Neuronal stem cell (in vitro differentiated cells): ENCODE measurements at regions not wholly inside any gene's neighbourhood (a gene's known extent, or its start where the extent isn't known, plus 50 kb on each side); places are given as distances from the start of the nearest gene placed in this dataset.

Experiments used
- DNase-seq: peaks from one replicate; pipeline ENCODE4 v3.0.0-alpha.2; 2013; ENCODE audit warnings: low spot score
- H2AFZ ChIP-seq: one replicate; pipeline ENCODE4 v1.6.1; 2013; ENCODE audit warnings: mild to moderate bottlenecking, low read length, inconsistent platforms
- H2AK5ac ChIP-seq: 2 replicates; pipeline ENCODE4 v1.6.1; 2013; ENCODE audit warnings: low read depth, mild to moderate bottlenecking, inconsistent platforms, low read length, moderate library complexity, mixed read lengths
- H2BK120ac ChIP-seq: 2 replicates; pipeline ENCODE4 v1.6.1; 2013; ENCODE audit warnings: low read depth, mild to moderate bottlenecking, inconsistent platforms, low read length, moderate library complexity, mixed read lengths
- H2BK12ac ChIP-seq: one replicate; pipeline ENCODE4 v1.6.1; 2013; ENCODE audit warnings: low read length, inconsistent platforms
- H2BK15ac ChIP-seq: 2 replicates; pipeline ENCODE4 v1.6.1; 2013; ENCODE audit warnings: mild to moderate bottlenecking, low read length, inconsistent platforms, mixed read lengths
- H2BK5ac ChIP-seq: one replicate; pipeline ENCODE4 v1.6.1; 2013; ENCODE audit warnings: inconsistent platforms, mild to moderate bottlenecking, low read length, moderate library complexity
- H3K14ac ChIP-seq: one replicate; pipeline ENCODE4 v1.6.1; 2013; ENCODE audit warnings: low read length, inconsistent platforms
- H3K18ac ChIP-seq: 2 replicates; pipeline ENCODE4 v1.6.1; 2013; ENCODE audit warnings: low read length, inconsistent platforms
- H3K23ac ChIP-seq: 2 replicates; pipeline ENCODE4 v1.6.1; 2013; ENCODE audit warnings: low read depth, mild to moderate bottlenecking, mixed read lengths, low read length, inconsistent platforms; ENCODE audit not compliant: poor library complexity
- H3K27ac ChIP-seq: replicated peaks from 3 replicates; pipeline ENCODE4 v1.5.1; 2013; ENCODE audit warnings: low read length, inconsistent platforms
- H3K27me3 ChIP-seq, 3 experiments: 2 replicates each; pipeline ENCODE4 v1.6.1; 2013; ENCODE audit warnings: low read length in 3 of 3, mild to moderate bottlenecking in 2 of 3, inconsistent platforms in 1 of 3, low read depth in 1 of 3, mixed read lengths in 1 of 3, moderate library complexity in 1 of 3; ENCODE audit not compliant: control insufficient read depth in 3 of 3, insufficient read depth in 3 of 3
- H3K36me3 ChIP-seq, 2 donors: replicated peaks in 1 of 2; 2 replicates each; pipeline ENCODE4 v1.6.1; 2013; ENCODE audit warnings: low read length in 2 of 2; ENCODE audit not compliant: control insufficient read depth in 2 of 2, insufficient read depth in 2 of 2
- H3K4ac ChIP-seq: 2 replicates; pipeline ENCODE4 v1.6.1; 2013; ENCODE audit warnings: inconsistent platforms, mild to moderate bottlenecking, low read length, moderate library complexity
- H3K4me1 ChIP-seq, 2 donors: 1 replicate in 1 of 2; 2 replicates in 1 of 2; pipeline ENCODE4 v1.6.1; 2013; ENCODE audit warnings: low read length in 2 of 2, low read depth in 1 of 2; ENCODE audit not compliant: control insufficient read depth in 2 of 2, insufficient read depth in 1 of 2
- H3K4me2 ChIP-seq: one replicate; pipeline ENCODE4 v1.6.1; 2013; ENCODE audit warnings: mild to moderate bottlenecking, low read length, inconsistent platforms; ENCODE audit not compliant: insufficient read depth, poor library complexity, severe bottlenecking
- H3K4me3 ChIP-seq, 2 donors: 2 replicates each; pipeline ENCODE4 v1.5.1; 2013; ENCODE audit warnings: low read length in 2 of 2, mild to moderate bottlenecking in 2 of 2, inconsistent platforms in 1 of 2, moderate library complexity in 1 of 2
- H3K79me1 ChIP-seq: one replicate; pipeline ENCODE4 v1.6.1; 2013; ENCODE audit warnings: low read depth, mild to moderate bottlenecking, inconsistent platforms, low read length, moderate library complexity
- H3K9ac ChIP-seq: one replicate; pipeline ENCODE4 v1.6.1; 2013; ENCODE audit warnings: mild to moderate bottlenecking, low read depth, low read length, inconsistent platforms; ENCODE audit not compliant: poor library complexity
- H3K9me3 ChIP-seq, 2 donors: replicated peaks in 1 of 2; 2 replicates each; pipeline versions ENCODE3 to v1.6.1; 2013; ENCODE audit warnings: low read length in 2 of 2, mild to moderate bottlenecking in 2 of 2, inconsistent platforms in 1 of 2, low read depth in 1 of 2, mixed read lengths in 1 of 2, moderate library complexity in 1 of 2; ENCODE audit not compliant: control insufficient read depth in 2 of 2, insufficient read depth in 1 of 2
- H4K8ac ChIP-seq: one replicate; pipeline ENCODE4 v1.6.1; 2013; ENCODE audit warnings: low read depth, mild to moderate bottlenecking, inconsistent platforms, low read length, moderate library complexity
- H4K91ac ChIP-seq: one replicate; pipeline ENCODE4 v1.6.1; 2013; ENCODE audit warnings: low read length, low read depth, mild to moderate bottlenecking, inconsistent platforms; ENCODE audit not compliant: poor library complexity
- WGBS, 2 donors: extraction: QIAGEN DNeasy Blood & Tissue Kit; methylation state at CpG; one replicate each; pipeline ENCODE4 v1.1.7; 2013; ENCODE audit warnings: missing lambda C conversion rate in 2 of 2, mixed read lengths in 1 of 2; ENCODE audit not compliant: insufficient read length in 2 of 2, insufficient replicate concordance in 1 of 2; ENCODE audit errors: extremely low coverage in 2 of 2; 5-methylcytosine and 5-hydroxymethylcytosine counted together

- Histone ChIP-seq H3K14ac (no peak overlapping the region), H3K4me3 (no peak overlapping the region), H2BK120ac (no peak overlapping the region), H2BK15ac (no peak overlapping the region), H3K36me3 (no peaks in the 10 kb centered on the region), H4K91ac (no peak overlapping the region), H3K27me3 (no peaks in the 10 kb centered on the region), H2BK12ac (no peak overlapping the region), H3K79me1 (no peaks in the 10 kb centered on the region), H3K9me3 (no peaks in the 10 kb centered on the region), H4K8ac (no peak overlapping the region), H3K9ac (no peak overlapping the region), H3K18ac (no peak overlapping the region), H3K4me1 (peaks cover 0 to 1% of the 10 kb centered on the region in 2 donors), H3K4me2 (no peak overlapping the region), H2AK5ac (no peak overlapping the region), H3K4ac (no peak overlapping the region), H3K23ac (no peak overlapping the region), H2AFZ (no peak overlapping the region), H2BK5ac (no peak overlapping the region), H3K27ac (no peak overlapping the region)
- DNase-seq: no peak
- WGBS, 2 donors: no CpG with 5 or more reads among the region's 1 CpG
Observed at GRCh38 chr15:46647046-46647445, 1012.2 kb downstream of the SQOR start.

- no peaks in the 10 kb centered on the region for H3K36me3 ChIP-seq
Observed at GRCh38 chr15:46652266-46652665, 1017.4 kb downstream of the SQOR start.

GRCh38 chr15:46654993-46655392 lies 1020.2 kb downstream of the SQOR start:
- WGBS, 2 donors: no CpG with 5 or more reads among the region's 2 CpGs
- no peak overlapping the region for H2AK5ac ChIP-seq
- H2BK15ac ChIP-seq: no peak overlapping the region
- no peak overlapping the region for H2BK5ac ChIP-seq
- no peak overlapping the region for H3K4ac ChIP-seq
- no peak overlapping the region for H4K91ac ChIP-seq
- no peak overlapping the region for H2AFZ ChIP-seq
- DNase-seq: no peak
- no peak overlapping the region for H4K8ac ChIP-seq
- no peak overlapping the region for H3K27ac ChIP-seq
- no peak overlapping the region for H3K14ac ChIP-seq
- H3K79me1 ChIP-seq: no peaks in the 10 kb centered on the region
- H3K18ac ChIP-seq: no peak overlapping the region
- H3K4me3 ChIP-seq: no peak overlapping the region
- H2BK12ac ChIP-seq: no peak overlapping the region
- no peak overlapping the region for H3K23ac ChIP-seq
- H3K36me3 ChIP-seq: no peaks in the 10 kb centered on the region
- no peaks in the 10 kb centered on the region for H3K27me3 ChIP-seq
- H3K4me2 ChIP-seq: no peak overlapping the region
- no peak overlapping the region for H3K9ac ChIP-seq
- H3K9me3 ChIP-seq: no peaks in the 10 kb centered on the region
- H2BK120ac ChIP-seq: no peak overlapping the region
- peaks cover 0 to 7% of the 10 kb centered on the region in 2 donors for H3K4me1 ChIP-seq

More at GRCh38 chr15:46652266-46652665, 1017.4 kb downstream of the SQOR start:
- Histone ChIP-seq H3K23ac (no peak overlapping the region), H2AFZ (no peak overlapping the region), H2BK5ac (no peak overlapping the region), H2AK5ac (no peak overlapping the region), H3K4ac (no peak overlapping the region), H3K9ac (no peak overlapping the region), H4K91ac (no peak overlapping the region), H4K8ac (no peak overlapping the region), H2BK15ac (no peak overlapping the region), H3K27me3 (no peaks in the 10 kb centered on the region), H2BK120ac (no peak overlapping the region), H3K4me1 (peaks cover 0 to 5% of the 10 kb centered on the region in 2 donors), H3K9me3 (no peaks in the 10 kb centered on the region), H2BK12ac (no peak overlapping the region), H3K4me3 (no peak overlapping the region), H3K18ac (no peak overlapping the region), H3K4me2 (no peak overlapping the region), H3K79me1 (no peaks in the 10 kb centered on the region), H3K27ac (no peak overlapping the region), H3K14ac (no peak overlapping the region)
- no CpG with 5 or more reads among the region's 2 CpGs for WGBS, 2 donors
- DNase-seq: peak; percentile 46

GRCh38 chr15:46660096-46660842 lies 1025.4 kb downstream of the SQOR start:
- H3K79me1 ChIP-seq: no peaks in the 10 kb centered on the region
- no peak overlapping the region for H4K91ac ChIP-seq
- no peaks in the 10 kb centered on the region for H3K27me3 ChIP-seq
- no peak overlapping the region for H3K4me3 ChIP-seq
- H2AK5ac ChIP-seq: no peak overlapping the region
- H3K14ac ChIP-seq: no peak overlapping the region
- no peak overlapping the region for H2BK120ac ChIP-seq
- no peaks in the 10 kb centered on the region for H3K36me3 ChIP-seq
- H2BK5ac ChIP-seq: no peak overlapping the region
- no peak overlapping the region for H2AFZ ChIP-seq
- no peak overlapping the region for H2BK12ac ChIP-seq
- peaks cover 0 to 5% of the 10 kb centered on the region in 2 donors for H3K4me1 ChIP-seq
- no peak overlapping the region for H3K9ac ChIP-seq
- H3K4me2 ChIP-seq: no peak overlapping the region
- H2BK15ac ChIP-seq: no peak overlapping the region
- DNase-seq: no peak
- no peaks in the 10 kb centered on the region for H3K9me3 ChIP-seq
- no peak overlapping the region for H3K18ac ChIP-seq
- H3K27ac ChIP-seq: no peak overlapping the region
- no peak overlapping the region for H4K8ac ChIP-seq
- no peak overlapping the region for H3K23ac ChIP-seq
- H3K4ac ChIP-seq: no peak overlapping the region
